Peyer's patch (tissue), 4 donors: ENCODE measurements at regions not wholly inside any gene's neighbourhood (a gene's known extent, or its start where the extent isn't known, plus 50 kb on each side); places are given as distances from the start of the nearest gene placed in this dataset.

Source experiments
- DNase-seq, 3 donors: peaks; one replicate each; pipeline ENCODE4 v3.0.0-alpha.2; 2017 to 2019
- H3K27ac ChIP-seq, 4 donors: fragments of 200-600 bp; sonication (generic); one replicate each; pipeline ENCODE4 v1.5.1; 2016 to 2019
- H3K27me3 ChIP-seq, 2 donors: fragments of 200-600 bp; sonication (generic); one replicate each; pipeline ENCODE4 v1.5.1; 2019
- H3K36me3 ChIP-seq, 3 donors: fragments of 200-600 bp; sonication (generic); one replicate each; pipeline ENCODE4 v1.5.1; 2016 to 2019
- H3K4me1 ChIP-seq, 4 donors: fragments of 200-600 bp; sonication (generic); one replicate each; pipeline ENCODE4 v1.5.1; 2016 to 2019
- H3K4me3 ChIP-seq, 4 donors: fragments of 200-600 bp; sonication (generic); 1 replicate in 3 of 4; 2 replicates in 1 of 4; pipeline ENCODE4 v1.5.1; 2016 to 2019; ENCODE audit warnings: mild to moderate bottlenecking in 1 of 4
- H3K9me3 ChIP-seq, 4 donors: fragments of 200-600 bp; sonication (generic); one replicate each; pipeline ENCODE4 v1.5.1; 2016 to 2019; ENCODE audit warnings: mild to moderate bottlenecking in 1 of 4
- CTCF ChIP-seq, 6 experiments: fragments of 450-650 bp in 4 of 6; fragments of 200-600 bp in 2 of 6; sonication (generic) in 1 of 6; IDR thresholded peaks; one replicate each; pipeline ENCODE4 v1.5.1; 2017 to 2019; ENCODE audit warnings: antibody characterized with exemption in 6 of 6, mild to moderate bottlenecking in 3 of 6, moderate library complexity in 1 of 6
- POLR2A ChIP-seq, 2 donors: fragments of 450-650 bp; IDR thresholded peaks; one replicate each; pipeline ENCODE4 v1.5.1; 2017; ENCODE audit warnings: antibody characterized with exemption in 2 of 2, mild to moderate bottlenecking in 2 of 2, moderate library complexity in 2 of 2

- Histone ChIP-seq H3K9me3 (no peaks in the 10 kb centered on the region), H3K36me3 (no peaks in the 10 kb centered on the region), H3K4me3 (no peak overlapping the region), H3K27me3 (no peaks in the 10 kb centered on the region), H3K4me1 (no peaks in the 10 kb centered on the region), H3K27ac (no peak overlapping the region)
- DNase-seq: no peak
- TF ChIP-seq POLR2A (IDR thresholded peaks at IDR 0.05): no peak
- TF ChIP-seq CTCF (IDR thresholded peaks at IDR 0.05): no peak
Observed at GRCh38 chr2:181185948-181186347, 205.5 kb downstream of the UBE2E3 start.

GRCh38 chr2:181188605-181189004 is 208.2 kb downstream of the UBE2E3 start:
- no peaks in the 10 kb centered on the region for H3K9me3 ChIP-seq
- H3K27me3 ChIP-seq: no peaks in the 10 kb centered on the region
- no peak overlapping the region for H3K4me3 ChIP-seq
- no peaks in the 10 kb centered on the region for H3K4me1 ChIP-seq
- H3K27ac ChIP-seq: no peak overlapping the region
- H3K36me3 ChIP-seq: no peaks in the 10 kb centered on the region
- no peak for DNase-seq
- no peak for TF ChIP-seq CTCF (IDR thresholded peaks at IDR 0.05)
- no peak for TF ChIP-seq POLR2A (IDR thresholded peaks at IDR 0.05)

GRCh38 chr2:181189951-181190350 is 209.5 kb downstream of the UBE2E3 start:
- Histone ChIP-seq H3K9me3 (no peaks in the 10 kb centered on the region), H3K4me1 (no peaks in the 10 kb centered on the region), H3K36me3 (no peaks in the 10 kb centered on the region), H3K4me3 (no peak overlapping the region), H3K27ac (no peak overlapping the region), H3K27me3 (no peaks in the 10 kb centered on the region)
- DNase-seq: no peak
- TF ChIP-seq CTCF (IDR thresholded peaks at IDR 0.05) (no peak), POLR2A (IDR thresholded peaks at IDR 0.05) (no peak)

- Histone ChIP-seq H3K9me3 (no peaks in the 10 kb centered on the region), H3K27ac (no peak overlapping the region), H3K36me3 (no peaks in the 10 kb centered on the region), H3K27me3 (no peaks in the 10 kb centered on the region), H3K4me1 (no peaks in the 10 kb centered on the region), H3K4me3 (no peak overlapping the region)
- no peak for TF ChIP-seq POLR2A (IDR thresholded peaks at IDR 0.05)
- no peak for TF ChIP-seq CTCF (IDR thresholded peaks at IDR 0.05)
- no peak for DNase-seq
Observed at GRCh38 chr2:181190711-181191110, 210.3 kb downstream of the UBE2E3 start.

- H3K27me3 ChIP-seq: no peaks in the 10 kb centered on the region
- no peak overlapping the region for H3K27ac ChIP-seq
- DNase-seq: no peak
- TF ChIP-seq POLR2A (IDR thresholded peaks at IDR 0.05) (no peak), CTCF (IDR thresholded peaks at IDR 0.05) (no peak)
- no peaks in the 10 kb centered on the region for H3K36me3 ChIP-seq
- no peak overlapping the region for H3K4me3 ChIP-seq
- H3K4me1 ChIP-seq: no peaks in the 10 kb centered on the region
- no peaks in the 10 kb centered on the region for H3K9me3 ChIP-seq
Observed at GRCh38 chr2:181193550-181193949, 213.1 kb downstream of the UBE2E3 start.

GRCh38 chr2:181196401-181196800 is 216.0 kb downstream of the UBE2E3 start:
- TF ChIP-seq CTCF (IDR thresholded peaks at IDR 0.05): no peak
- no peak for TF ChIP-seq POLR2A (IDR thresholded peaks at IDR 0.05)
- DNase-seq: no peak

More at GRCh38 chr2:181196401-181196800, 216.0 kb downstream of the UBE2E3 start:
- H3K36me3 ChIP-seq: no peaks in the 10 kb centered on the region
- H3K27me3 ChIP-seq: no peaks in the 10 kb centered on the region
- H3K9me3 ChIP-seq: no peaks in the 10 kb centered on the region
- H3K4me1 ChIP-seq: no peaks in the 10 kb centered on the region
- no peak overlapping the region for H3K4me3 ChIP-seq
- no peak overlapping the region for H3K27ac ChIP-seq
